ENCODE measurements at regions not wholly inside any gene's neighbourhood (a gene's known extent, or its start where the extent isn't known, plus 50 kb on each side); places are given as distances from the start of the nearest gene placed in this dataset.
"Not testable (repeated sequence)": the region's sequence is repeated elsewhere in the genome, so short reads cannot be mapped to it uniquely, and the experiment has no call there.

- Histone ChIP-seq H3K9me3 (peaks cover 0 to 6% (median 0%) of the 10 kb centered on the region in 4 donors), H3K4me1 (no peaks in the 10 kb centered on the region), H3K27ac (no peak overlapping the region), H3K4me3 (no peak overlapping the region), H3K27me3 (no peaks in the 10 kb centered on the region), H3K36me3 (no peaks in the 10 kb centered on the region)
- intact Hi-C loops (cut with DNase I) = no loop called here
- TF ChIP-seq EP300 (IDR thresholded peaks at IDR 0.05) (no peak), POLR2AphosphoS5 (IDR thresholded peaks at IDR 0.05) (no peak), POLR2A (IDR thresholded peaks at IDR 0.05) (no peak)
- TF ChIP-seq, protein P1, sequence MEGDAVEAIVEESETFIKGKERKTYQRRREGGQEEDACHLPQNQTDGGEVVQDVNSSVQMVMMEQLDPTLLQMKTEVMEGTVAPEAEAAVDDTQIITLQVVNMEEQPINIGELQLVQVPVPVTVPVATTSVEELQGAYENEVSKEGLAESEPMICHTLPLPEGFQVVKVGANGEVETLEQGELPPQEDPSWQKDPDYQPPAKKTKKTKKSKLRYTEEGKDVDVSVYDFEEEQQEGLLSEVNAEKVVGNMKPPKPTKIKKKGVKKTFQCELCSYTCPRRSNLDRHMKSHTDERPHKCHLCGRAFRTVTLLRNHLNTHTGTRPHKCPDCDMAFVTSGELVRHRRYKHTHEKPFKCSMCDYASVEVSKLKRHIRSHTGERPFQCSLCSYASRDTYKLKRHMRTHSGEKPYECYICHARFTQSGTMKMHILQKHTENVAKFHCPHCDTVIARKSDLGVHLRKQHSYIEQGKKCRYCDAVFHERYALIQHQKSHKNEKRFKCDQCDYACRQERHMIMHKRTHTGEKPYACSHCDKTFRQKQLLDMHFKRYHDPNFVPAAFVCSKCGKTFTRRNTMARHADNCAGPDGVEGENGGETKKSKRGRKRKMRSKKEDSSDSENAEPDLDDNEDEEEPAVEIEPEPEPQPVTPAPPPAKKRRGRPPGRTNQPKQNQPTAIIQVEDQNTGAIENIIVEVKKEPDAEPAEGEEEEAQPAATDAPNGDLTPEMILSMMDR (IDR thresholded peaks at IDR 0.05) = no peak
- no peak for DNase-seq
Observed at GRCh38 chr7:113267271-113267670, 148.9 kb upstream of the SMIM30 start.

DNA sequence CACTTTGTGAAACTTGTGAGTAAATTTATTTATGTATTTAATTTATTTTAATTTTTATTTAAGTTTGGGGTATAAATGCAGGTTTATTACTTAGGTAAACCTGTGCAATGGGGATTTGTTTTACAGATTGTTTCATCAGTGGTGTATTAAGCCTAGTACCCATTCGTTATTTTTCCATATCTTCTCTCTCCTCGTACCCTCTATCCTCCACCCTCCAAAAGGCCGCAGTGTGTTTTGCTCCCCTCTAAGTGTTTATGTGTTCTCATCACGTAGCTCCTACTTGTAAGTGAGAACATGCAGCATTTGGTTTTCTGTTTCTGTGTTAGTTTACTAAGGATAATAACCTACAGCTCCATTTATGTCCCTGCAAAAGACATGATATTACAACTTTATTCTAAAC lies 145.4 kb upstream of the SMIM30 start:
- Histone ChIP-seq H3K4me3 (no peak overlapping the region), H3K36me3 (no peaks in the 10 kb centered on the region), H3K4me1 (no peaks in the 10 kb centered on the region), H3K9me3 (peaks cover 0 to 3% (median 0%) of the 10 kb centered on the region in 4 donors), H3K27ac (no peak overlapping the region), H3K27me3 (no peaks in the 10 kb centered on the region)
- intact Hi-C loops (cut with DNase I) = no loop called here
- TF ChIP-seq, protein P1 (IDR thresholded peaks at IDR 0.05) = no peak
- no peak for TF ChIP-seq EP300 (IDR thresholded peaks at IDR 0.05)
- no peak for TF ChIP-seq POLR2A (IDR thresholded peaks at IDR 0.05)
- no peak for TF ChIP-seq POLR2AphosphoS5 (IDR thresholded peaks at IDR 0.05)
- no peak for DNase-seq
- 80 to 84% methylated on average over 4 of the region's 4 CpGs for WGBS, 2 donors

DNA sequence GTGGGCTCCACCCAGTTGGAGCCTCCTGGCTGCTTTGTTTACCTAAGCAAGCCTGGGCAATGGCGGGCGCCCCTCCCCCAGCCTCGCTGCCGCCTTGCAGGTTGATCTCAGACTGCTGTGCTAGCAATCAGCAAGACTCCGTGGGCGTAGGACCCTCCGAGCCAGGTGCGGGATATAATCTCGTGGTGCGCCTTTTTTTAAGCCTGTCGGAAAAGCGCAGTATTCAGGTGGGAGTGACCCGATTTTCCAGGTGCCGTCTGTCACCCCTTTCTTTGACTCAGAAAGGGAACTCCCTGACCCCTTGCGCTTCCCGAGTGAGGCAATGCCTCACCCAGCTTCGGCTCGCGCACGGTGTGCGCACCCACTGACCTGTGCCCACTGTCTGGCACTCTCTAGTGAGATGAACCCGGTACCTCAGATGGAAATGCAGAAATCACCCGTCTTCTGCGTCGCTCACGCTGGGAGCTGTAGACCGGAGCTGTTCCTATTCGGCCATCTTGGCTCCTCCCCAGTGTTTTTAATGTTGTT lies 144.9 kb upstream of the SMIM30 start:
- H3K27me3 ChIP-seq; H3K9me3 ChIP-seq; intact Hi-C loops (cut with DNase I); H3K4me1 ChIP-seq; H3K4me3 ChIP-seq; H3K36me3 ChIP-seq; H3K27ac ChIP-seq; DNase-seq: not testable (repeated sequence)
- WGBS, 2 donors = 92 to 94% methylated on average over 28 of the region's 28 CpGs

- no peak overlapping the region for H3K27ac ChIP-seq
- H3K9me3 ChIP-seq = no peaks in the 10 kb centered on the region
- no peaks in the 10 kb centered on the region for H3K4me1 ChIP-seq
- no peaks in the 10 kb centered on the region for H3K27me3 ChIP-seq
- WGBS, 2 donors = 86 to 92% methylated on average over 1 of the region's 1 CpG
- no peak overlapping the region for H3K4me3 ChIP-seq
- no peak for DNase-seq
- TF ChIP-seq POLR2A (IDR thresholded peaks at IDR 0.05) (no peak), EP300 (IDR thresholded peaks at IDR 0.05) (no peak), POLR2AphosphoS5 (IDR thresholded peaks at IDR 0.05) (no peak)
- TF ChIP-seq, protein P1 (IDR thresholded peaks at IDR 0.05) = no peak
- intact Hi-C loops (cut with DNase I) = no loop called here
- H3K36me3 ChIP-seq = no peaks in the 10 kb centered on the region
Observed at GRCh38 chr7:113256883-113257531, 138.7 kb upstream of the SMIM30 start.

DNA sequence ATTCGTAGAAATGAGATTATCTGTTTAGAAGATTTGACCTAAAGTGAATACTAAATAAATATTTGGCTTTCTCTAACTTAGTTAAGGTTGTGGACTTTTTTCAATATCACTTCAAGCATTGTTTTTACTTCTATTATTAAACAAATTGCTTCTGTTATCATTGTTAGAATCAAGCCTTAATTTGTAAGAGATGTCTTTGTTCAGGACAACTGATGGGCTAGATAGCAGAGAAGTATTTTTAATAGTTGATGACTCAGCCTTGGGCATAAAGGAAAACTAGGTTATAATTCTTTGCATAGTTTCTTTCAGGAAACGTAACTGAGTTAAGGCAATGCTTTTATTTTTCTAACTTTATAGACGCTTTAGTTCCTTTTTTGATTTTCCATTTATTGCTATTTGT lies 128.8 kb upstream of the SMIM30 start:
- 65 to 67% methylated on average over 3 of the region's 3 CpGs for WGBS, 2 donors
- no peaks in the 10 kb centered on the region for H3K4me1 ChIP-seq
- H3K27me3 ChIP-seq = no peaks in the 10 kb centered on the region
- no peaks in the 10 kb centered on the region for H3K36me3 ChIP-seq
- H3K4me3 ChIP-seq = no peak overlapping the region
- H3K9me3 ChIP-seq = no peaks in the 10 kb centered on the region
- no peak for DNase-seq
- H3K27ac ChIP-seq = no peak overlapping the region
- intact Hi-C loops (cut with DNase I) = no loop called here
- TF ChIP-seq EP300 (IDR thresholded peaks at IDR 0.05) (no peak), POLR2AphosphoS5 (IDR thresholded peaks at IDR 0.05) (no peak)

DNA sequence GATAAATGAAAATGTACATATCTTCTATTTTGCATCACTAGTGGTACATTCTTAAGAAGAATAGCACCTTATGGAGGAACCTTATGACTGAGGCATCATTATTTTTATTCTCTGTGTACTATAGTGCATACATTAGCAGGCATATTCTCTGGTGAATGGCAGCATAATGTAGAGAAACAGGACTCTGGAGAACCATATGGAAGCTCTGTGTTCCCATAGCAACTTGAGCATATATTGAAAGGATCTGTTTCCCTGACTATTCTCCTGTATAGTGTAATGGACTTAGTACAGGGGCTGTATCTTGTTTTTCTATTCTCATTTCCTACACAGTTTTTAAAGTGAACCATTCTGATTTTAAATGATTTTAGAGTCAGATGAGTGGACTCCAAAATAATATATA lies 128.4 kb upstream of the SMIM30 start:
- Histone ChIP-seq H3K27me3 (no peaks in the 10 kb centered on the region), H3K4me1 (no peaks in the 10 kb centered on the region), H3K27ac (no peak overlapping the region), H3K9me3 (no peaks in the 10 kb centered on the region), H3K36me3 (no peaks in the 10 kb centered on the region), H3K4me3 (no peak overlapping the region)
- intact Hi-C loops (cut with DNase I) = no loop called here
- TF ChIP-seq, protein P1 (IDR thresholded peaks at IDR 0.05) = no peak
- TF ChIP-seq POLR2A (IDR thresholded peaks at IDR 0.05) (no peak), POLR2AphosphoS5 (IDR thresholded peaks at IDR 0.05) (no peak), EP300 (IDR thresholded peaks at IDR 0.05) (no peak)
- no peak for DNase-seq
